ENCODE measurements at regions not wholly inside any gene's neighbourhood (a gene's known extent, or its start where the extent isn't known, plus 50 kb on each side); places are given as distances from the start of the nearest gene placed in this dataset.

- no peak for ATAC-seq
- TF ChIP-seq BACH2 (CRISPR knock-in tag; IDR thresholded peaks at IDR 0.05; ENCODE audit: borderline replicate concordance) = no peak
- TF ChIP-seq ZNF70 (CRISPR knock-in tag; IDR thresholded peaks at IDR 0.05) = no peak
- TF ChIP-seq TCF4 (CRISPR knock-in tag; IDR thresholded peaks at IDR 0.05; ENCODE audit: borderline replicate concordance) = no peak
- no peak for TF ChIP-seq CREB5 (CRISPR knock-in tag; IDR thresholded peaks at IDR 0.05; ENCODE audit: low read depth)
- TF ChIP-seq ZFP3 (CRISPR knock-in tag; IDR thresholded peaks at IDR 0.05) = no peak
- TF ChIP-seq GLIS3 (CRISPR knock-in tag; IDR thresholded peaks at IDR 0.05) = no peak
- TF ChIP-seq, protein P1, sequence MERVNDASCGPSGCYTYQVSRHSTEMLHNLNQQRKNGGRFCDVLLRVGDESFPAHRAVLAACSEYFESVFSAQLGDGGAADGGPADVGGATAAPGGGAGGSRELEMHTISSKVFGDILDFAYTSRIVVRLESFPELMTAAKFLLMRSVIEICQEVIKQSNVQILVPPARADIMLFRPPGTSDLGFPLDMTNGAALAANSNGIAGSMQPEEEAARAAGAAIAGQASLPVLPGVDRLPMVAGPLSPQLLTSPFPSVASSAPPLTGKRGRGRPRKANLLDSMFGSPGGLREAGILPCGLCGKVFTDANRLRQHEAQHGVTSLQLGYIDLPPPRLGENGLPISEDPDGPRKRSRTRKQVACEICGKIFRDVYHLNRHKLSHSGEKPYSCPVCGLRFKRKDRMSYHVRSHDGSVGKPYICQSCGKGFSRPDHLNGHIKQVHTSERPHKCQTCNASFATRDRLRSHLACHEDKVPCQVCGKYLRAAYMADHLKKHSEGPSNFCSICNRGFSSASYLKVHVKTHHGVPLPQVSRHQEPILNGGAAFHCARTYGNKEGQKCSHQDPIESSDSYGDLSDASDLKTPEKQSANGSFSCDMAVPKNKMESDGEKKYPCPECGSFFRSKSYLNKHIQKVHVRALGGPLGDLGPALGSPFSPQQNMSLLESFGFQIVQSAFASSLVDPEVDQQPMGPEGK (CRISPR knock-in tag; IDR thresholded peaks at IDR 0.05; ENCODE audit: borderline replicate concordance) = no peak
- no peak for TF ChIP-seq ZC3H10 (CRISPR knock-in tag; IDR thresholded peaks at IDR 0.05)
- no peak for TF ChIP-seq ZNF8 (CRISPR knock-in tag; IDR thresholded peaks at IDR 0.05)
- TF ChIP-seq PPARA (CRISPR knock-in tag; IDR thresholded peaks at IDR 0.05; ENCODE audit: borderline replicate concordance) = no peak
- TF ChIP-seq RARB (CRISPR knock-in tag; IDR thresholded peaks at IDR 0.05) = no peak
- TF ChIP-seq CSDC2 (CRISPR knock-in tag; IDR thresholded peaks at IDR 0.05) = no peak
- no peak for TF ChIP-seq POU6F1 (CRISPR knock-in tag; IDR thresholded peaks at IDR 0.05; ENCODE audit: borderline replicate concordance, low read depth)
- no peak for TF ChIP-seq ARNTL (CRISPR knock-in tag; IDR thresholded peaks at IDR 0.05; ENCODE audit: borderline replicate concordance, low read depth)
- no peak for TF ChIP-seq TOX (CRISPR knock-in tag; IDR thresholded peaks at IDR 0.05; ENCODE audit: borderline replicate concordance)
Measured at GRCh38 chr11:79564288-79564925, 123.6 kb upstream of the TENM4 start.

DNA sequence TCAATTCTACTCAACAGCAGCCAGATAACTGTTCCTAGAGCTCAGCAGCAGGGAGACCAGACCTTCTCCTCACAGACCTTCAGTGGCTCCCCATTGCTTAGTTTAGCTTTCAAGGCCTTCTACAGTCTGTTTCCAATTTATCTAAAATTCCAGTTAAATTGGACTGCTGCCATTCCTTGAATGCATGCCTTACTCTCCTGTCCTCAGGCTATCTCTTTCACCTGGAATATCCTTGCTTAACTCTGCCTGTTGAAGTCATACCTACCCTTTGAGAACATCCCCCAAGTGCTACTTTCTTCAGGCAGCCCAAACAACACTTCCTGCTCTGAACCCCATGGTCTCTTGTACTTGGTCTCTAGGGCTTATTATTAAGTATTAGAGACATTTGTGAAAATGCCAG is 120.7 kb upstream of the TENM4 start:
- TF ChIP-seq ZFP3 (CRISPR knock-in tag; IDR thresholded peaks at IDR 0.05) (no peak), PPARA (CRISPR knock-in tag; IDR thresholded peaks at IDR 0.05; ENCODE audit: borderline replicate concordance) (no peak), BACH2 (CRISPR knock-in tag; IDR thresholded peaks at IDR 0.05; ENCODE audit: borderline replicate concordance) (no peak), ZNF70 (CRISPR knock-in tag; IDR thresholded peaks at IDR 0.05) (no peak), POU6F1 (CRISPR knock-in tag; IDR thresholded peaks at IDR 0.05; ENCODE audit: borderline replicate concordance, low read depth) (no peak), ESRRG (CRISPR knock-in tag; IDR thresholded peaks at IDR 0.05) (no peak), ZC3H10 (CRISPR knock-in tag; IDR thresholded peaks at IDR 0.05) (no peak), ZNF8 (CRISPR knock-in tag; IDR thresholded peaks at IDR 0.05) (no peak), GLIS3 (CRISPR knock-in tag; IDR thresholded peaks at IDR 0.05) (no peak)
- no peak for ATAC-seq

DNA sequence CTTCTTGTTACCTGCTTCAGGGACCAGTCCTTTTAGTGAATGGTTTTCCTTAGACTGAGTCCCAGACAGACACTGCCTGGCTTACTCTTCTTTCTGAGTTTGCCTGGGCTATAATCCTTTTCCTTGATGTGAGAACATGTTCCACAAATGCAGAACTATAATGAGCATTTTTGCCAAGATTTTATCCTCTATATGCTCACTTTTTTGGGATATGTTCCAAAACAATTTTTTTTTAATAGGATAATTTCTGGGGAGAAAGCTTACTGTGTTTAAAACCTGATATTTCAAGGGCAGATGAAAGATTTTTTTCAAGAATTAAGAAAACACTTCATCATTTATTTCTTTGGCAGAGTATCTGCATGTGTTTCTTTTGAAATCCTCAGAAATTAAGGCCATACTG is 110.0 kb upstream of the TENM4 start:
- ATAC-seq = no peak
- no peak for TF ChIP-seq ARNTL (CRISPR knock-in tag; IDR thresholded peaks at IDR 0.05; ENCODE audit: borderline replicate concordance, low read depth)
- no peak for TF ChIP-seq ZNF70 (CRISPR knock-in tag; IDR thresholded peaks at IDR 0.05)
- TF ChIP-seq RARB (CRISPR knock-in tag; IDR thresholded peaks at IDR 0.05) = no peak
- TF ChIP-seq, protein P1 (CRISPR knock-in tag; IDR thresholded peaks at IDR 0.05; ENCODE audit: borderline replicate concordance) = no peak
- no peak for TF ChIP-seq ZFP30 (CRISPR knock-in tag; IDR thresholded peaks at IDR 0.05)
- no peak for TF ChIP-seq ISL1 (CRISPR knock-in tag; IDR thresholded peaks at IDR 0.05)
- TF ChIP-seq ZNF8 (CRISPR knock-in tag; IDR thresholded peaks at IDR 0.05) = no peak
- no peak for TF ChIP-seq ZC3H10 (CRISPR knock-in tag; IDR thresholded peaks at IDR 0.05)
- TF ChIP-seq CSRNP3 (CRISPR knock-in tag; IDR thresholded peaks at IDR 0.05) = no peak

Data from SK-N-SH treated with all-trans-retinoic acid at 6 μM for 48 hours (cell line).